Naive thymus-derived CD8-positive, alpha-beta T cell (primary cell): ENCODE measurements at regions not wholly inside any gene's neighbourhood (a gene's known extent, or its start where the extent isn't known, plus 50 kb on each side); places are given as distances from the start of the nearest gene placed in this dataset.

ENCODE experiments used
- ATAC-seq, 2 donors: fragments of 150-1000 bp; cut with Tn5 transposase in 1 of 2; sonication (Bioruptor Pico), chemical (Tn5 transposase) in 1 of 2; 1 replicate in 1 of 2; 2 replicates in 1 of 2; pipeline ENCODE4 v1.10.0; 2021; ENCODE audit warnings: mild to moderate bottlenecking in 2 of 2, moderate library complexity in 2 of 2
- POLR2A ChIA-PET: fragments of 350-600 bp; sonication (Branson Sonifier 250); formaldehyde crosslinking; loops from one replicate; lab custom pipeline; 2021; ENCODE audit warnings: antibody characterized with exemption; lab: Charles Lee
- DNase-seq, 10 donors: peaks; one replicate each; pipeline versions ENCODE4 v3.0.0 to v3.0.0-alpha.2; 2020 to 2022
- H3K27ac Mint-ChIP-seq, 10 donors: one replicate each; pipeline ENCODE4 v1.8.0; 2020 to 2022; ENCODE audit warnings: mild to moderate bottlenecking in 10 of 10, mixed read lengths in 10 of 10, moderate library complexity in 4 of 10, inconsistent platforms in 1 of 10
- H3K27me3 Mint-ChIP-seq, 5 donors: one replicate each; pipeline ENCODE4 v1.8.0; 2021 to 2022; ENCODE audit warnings: mixed read lengths in 5 of 5
- H3K36me3 Mint-ChIP-seq, 3 donors: one replicate each; pipeline ENCODE4 v1.8.0; 2020 to 2022; ENCODE audit warnings: mixed read lengths in 3 of 3, mild to moderate bottlenecking in 2 of 3, inconsistent platforms in 1 of 3
- H3K4me1 Mint-ChIP-seq, 4 donors: one replicate each; pipeline ENCODE4 v1.8.0; 2021 to 2022; ENCODE audit warnings: mixed read lengths in 4 of 4
- H3K4me3 Mint-ChIP-seq, 10 donors: one replicate each; pipeline ENCODE4 v1.8.0; 2020 to 2022; ENCODE audit warnings: mild to moderate bottlenecking in 10 of 10, mixed read lengths in 10 of 10, moderate library complexity in 6 of 10, inconsistent platforms in 1 of 10
- H3K9me3 Mint-ChIP-seq, 9 donors: one replicate each; pipeline ENCODE4 v1.8.0; 2020 to 2022; ENCODE audit warnings: mixed read lengths in 9 of 9, mild to moderate bottlenecking in 3 of 9, inconsistent platforms in 1 of 9, moderate library complexity in 1 of 9

DNA sequence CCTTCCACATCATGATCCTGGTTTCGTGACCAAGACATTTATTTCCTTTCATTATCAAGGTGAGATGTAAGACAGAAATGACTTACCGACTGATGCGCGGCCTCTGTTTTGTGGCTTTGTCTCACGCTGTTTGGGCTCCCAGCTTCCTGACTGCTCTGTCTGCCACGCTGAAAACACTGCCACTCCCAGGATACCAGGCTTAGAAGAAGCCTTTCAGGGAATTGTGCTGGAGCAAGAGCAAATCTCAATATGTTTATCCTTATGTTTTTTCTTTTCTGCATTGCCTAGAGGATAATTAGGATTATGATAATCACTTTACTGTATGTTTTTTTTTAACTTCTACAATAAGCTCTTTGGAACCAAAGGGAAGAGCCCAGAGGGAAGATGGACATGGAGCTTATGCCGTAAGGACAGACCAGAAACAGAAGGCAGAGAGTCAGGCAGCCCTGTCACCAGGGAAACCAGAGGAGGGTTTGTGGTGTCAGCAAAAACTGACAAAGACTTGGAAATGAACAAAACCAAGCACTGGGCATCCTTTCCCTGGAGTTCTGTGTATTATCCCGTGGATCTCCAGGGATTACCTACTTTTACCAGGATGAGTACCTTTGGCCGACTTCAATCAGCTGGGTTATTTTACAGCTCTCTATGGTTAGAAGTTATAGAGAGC lies 68.2 kb upstream of the ISX start:
- ATAC-seq = no peak
- Mint-ChIP-seq H3K36me3 (no peaks in the 10 kb centered on the region), H3K9me3 (no peaks in the 10 kb centered on the region), H3K27ac (no peak overlapping the region), H3K4me3 (no peak overlapping the region), H3K27me3 (peaks cover 13 to 28% (median 19%) of the 10 kb centered on the region in 5 donors), H3K4me1 (no peaks in the 10 kb centered on the region)
- POLR2A ChIA-PET = no interaction called here
- DNase-seq = no peak

DNA sequence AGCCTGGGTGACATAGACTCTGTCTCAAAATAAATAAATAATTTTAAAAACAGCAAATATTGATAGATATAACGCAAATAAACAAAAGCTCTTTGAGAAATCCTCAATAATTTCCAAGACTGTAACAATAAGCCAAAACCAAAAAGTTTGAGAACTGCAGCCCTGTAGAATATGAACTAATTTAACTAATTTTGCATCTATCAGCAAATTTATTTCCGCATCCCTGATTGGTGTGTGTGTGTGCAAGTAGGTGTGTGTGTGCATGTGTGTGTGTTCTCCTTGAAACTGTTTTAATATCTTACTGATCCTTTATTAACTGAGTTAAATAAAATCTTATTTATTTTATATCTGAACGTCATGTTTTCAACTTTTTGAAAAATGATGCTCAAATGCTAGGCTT lies 67.0 kb upstream of the ISX start:
- no peak overlapping the region for H3K27ac Mint-ChIP-seq
- DNase-seq (no peak), ATAC-seq (no peak)
- H3K4me1 Mint-ChIP-seq = no peaks in the 10 kb centered on the region
- no peak overlapping the region for H3K4me3 Mint-ChIP-seq
- H3K36me3 Mint-ChIP-seq = no peaks in the 10 kb centered on the region
- peaks cover 11 to 21% (median 17%) of the 10 kb centered on the region in 5 donors for H3K27me3 Mint-ChIP-seq
- H3K9me3 Mint-ChIP-seq = peaks cover 0 to 3% (median 0%) of the 10 kb centered on the region in 9 donors
- POLR2A ChIA-PET = no interaction called here

DNA sequence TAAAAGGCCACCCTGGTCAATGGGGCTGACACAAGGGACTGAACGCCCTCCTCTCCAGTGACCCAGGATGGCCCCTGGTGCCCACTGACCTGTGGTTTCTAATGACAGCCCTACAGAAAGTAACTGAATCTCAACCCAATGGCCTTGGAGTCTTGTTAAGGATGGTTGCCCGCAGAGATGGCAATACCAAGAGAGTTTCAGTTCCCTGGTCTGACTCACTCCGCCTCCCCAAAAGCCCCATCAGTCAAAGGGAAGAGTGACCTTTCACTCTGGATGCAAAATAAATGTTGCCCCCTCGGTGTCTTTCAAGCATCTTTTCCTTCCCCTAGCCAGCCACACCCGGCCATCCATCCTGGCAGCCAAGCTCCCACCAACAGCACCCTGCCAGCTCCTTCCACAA lies 57.7 kb upstream of the ISX start:
- Mint-ChIP-seq H3K27ac (no peak overlapping the region), H3K27me3 (peaks cover 3 to 30% (median 18%) of the 10 kb centered on the region in 5 donors), H3K36me3 (no peaks in the 10 kb centered on the region), H3K4me3 (no peak overlapping the region), H3K4me1 (no peaks in the 10 kb centered on the region), H3K9me3 (peaks cover 0 to 3% (median 0%) of the 10 kb centered on the region in 9 donors)
- POLR2A ChIA-PET = no interaction called here
- DNase-seq (no peak), ATAC-seq (no peak)

DNA sequence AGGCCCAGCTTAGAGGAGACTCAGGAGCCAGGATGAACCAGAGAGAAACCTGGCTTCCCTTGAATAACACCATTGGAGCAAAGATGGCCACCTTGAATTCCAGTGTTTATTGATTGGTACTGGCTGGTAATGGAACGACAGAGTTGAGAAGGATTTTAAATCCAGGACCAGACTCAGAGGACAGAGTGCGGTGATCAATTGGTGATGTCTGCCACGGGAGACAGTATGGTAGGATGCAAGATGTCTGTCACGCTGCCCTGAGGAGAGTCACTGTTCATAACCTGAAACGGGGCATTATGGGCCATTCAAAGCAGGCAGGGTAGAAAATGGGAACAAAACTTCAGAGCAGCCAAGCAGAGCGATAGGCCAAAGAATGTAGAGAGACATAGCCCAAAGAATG lies 55.4 kb upstream of the ISX start:
- no peaks in the 10 kb centered on the region for H3K4me1 Mint-ChIP-seq
- POLR2A ChIA-PET = no interaction called here
- H3K27ac Mint-ChIP-seq = peak overlapping the region in 1 of 10 donors; percentile 42
- peaks cover 0 to 2% (median 0%) of the 10 kb centered on the region in 9 donors for H3K9me3 Mint-ChIP-seq
- H3K4me3 Mint-ChIP-seq = no peak overlapping the region
- H3K27me3 Mint-ChIP-seq = peaks cover 0 to 20% (median 16%) of the 10 kb centered on the region in 5 donors
- DNase-seq (no peak), ATAC-seq (no peak)
- no peaks in the 10 kb centered on the region for H3K36me3 Mint-ChIP-seq

DNA sequence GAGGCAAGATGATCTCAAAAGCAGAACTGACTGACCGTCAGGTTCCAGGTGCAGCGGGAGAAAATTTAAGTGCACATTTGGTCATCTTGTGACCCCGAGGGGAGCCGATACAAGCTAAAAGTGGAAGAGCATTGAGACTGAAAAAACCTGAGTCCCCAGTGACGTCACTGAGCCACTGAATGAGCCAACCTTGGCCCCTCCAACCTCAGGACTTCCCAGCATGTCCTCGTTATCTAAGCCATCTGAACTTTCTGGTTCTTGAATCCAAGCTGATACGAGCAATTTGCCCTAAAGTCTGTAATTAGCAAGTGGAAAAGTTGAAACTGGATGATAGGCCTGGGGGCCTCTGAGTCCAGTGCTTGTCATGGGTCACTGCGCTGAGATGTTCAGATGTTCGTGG lies 51.1 kb upstream of the ISX start:
- no peak for ATAC-seq
- Mint-ChIP-seq H3K4me1 (no peaks in the 10 kb centered on the region), H3K27ac (no peak overlapping the region), H3K4me3 (no peak overlapping the region), H3K9me3 (peaks cover 0 to 1% (median 0%) of the 10 kb centered on the region in 9 donors), H3K36me3 (no peaks in the 10 kb centered on the region), H3K27me3 (peaks cover 0 to 14% (median 2%) of the 10 kb centered on the region in 5 donors)
- POLR2A ChIA-PET = no interaction called here
- no peak for DNase-seq
